Astrocyte of the hippocampus (primary cell): ENCODE measurements at regions not wholly inside any gene's neighbourhood (a gene's known extent, or its start where the extent isn't known, plus 50 kb on each side); places are given as distances from the start of the nearest gene placed in this dataset.
A peak's percentile ranks its signal among the peaks of the same experiment; 100 is the strongest.

Experiments used
- DNase-seq: peaks from one replicate; pipeline ENCODE4 v3.0.0; 2011; ENCODE audit warnings: low read depth, low spot score

GRCh38 chr2:204475399-204475798, 69.9 kb upstream of the PARD3B start:
- DNase-seq, result no peak

GRCh38 chr2:204477358-204477950, 67.8 kb upstream of the PARD3B start:
- DNase-seq, result no peak

- peak; percentile 39 for DNase-seq
Measured at GRCh38 chr2:204479557-204479956, 65.7 kb upstream of the PARD3B start.

GRCh38 chr2:204480676-204481075, 64.6 kb upstream of the PARD3B start:
- DNase-seq, result no peak

GRCh38 chr2:204483608-204484081, 61.6 kb upstream of the PARD3B start:
- DNase-seq, result peak; percentile 51

- DNase-seq, result no peak
Measured at GRCh38 chr2:204486321-204486720, 59.0 kb upstream of the PARD3B start.

- no peak for DNase-seq
Measured at GRCh38 chr2:204486805-204487204, 58.5 kb upstream of the PARD3B start.

- no peak for DNase-seq
Measured at GRCh38 chr2:204487447-204488229, 57.6 kb upstream of the PARD3B start.

GRCh38 chr2:204491528-204491927, 53.7 kb upstream of the PARD3B start:
- peak; percentile 84 for DNase-seq

- DNase-seq, result peak; percentile 13
Measured at GRCh38 chr2:204492417-204492816, 52.9 kb upstream of the PARD3B start.

- no peak for DNase-seq
Measured at GRCh38 chr2:204494681-204495080, 50.6 kb upstream of the PARD3B start.

- no peak for DNase-seq
Measured at GRCh38 chr2:204495381-204495780, 49.9 kb upstream of the PARD3B start.
